ENCODE measurements at regions not wholly inside any gene's neighbourhood (a gene's known extent, or its start where the extent isn't known, plus 50 kb on each side); places are given as distances from the start of the nearest gene placed in this dataset.

GRCh38 chr9:135376511-135377265 is 102.9 kb upstream of the PPP1R26 start:
- TF ChIP-seq PATZ1 (CRISPR knock-in tag; IDR thresholded peaks at IDR 0.05; ENCODE audit: borderline replicate concordance) (no peak), ARNTL (CRISPR knock-in tag; IDR thresholded peaks at IDR 0.05; ENCODE audit: borderline replicate concordance, low read depth) (no peak), CREB5 (CRISPR knock-in tag; IDR thresholded peaks at IDR 0.05; ENCODE audit: low read depth) (no peak), TOX (CRISPR knock-in tag; IDR thresholded peaks at IDR 0.05; ENCODE audit: borderline replicate concordance) (no peak), RARB (CRISPR knock-in tag; IDR thresholded peaks at IDR 0.05) (no peak), CSDC2 (CRISPR knock-in tag; IDR thresholded peaks at IDR 0.05) (no peak), GLIS3 (CRISPR knock-in tag; IDR thresholded peaks at IDR 0.05) (no peak), ZFP3 (CRISPR knock-in tag; IDR thresholded peaks at IDR 0.05) (no peak)

Data from SK-N-SH treated with all-trans-retinoic acid at 6 μM for 48 hours (cell line).